ENCODE measurements at regions not wholly inside any gene's neighbourhood (a gene's known extent, or its start where the extent isn't known, plus 50 kb on each side); places are given as distances from the start of the nearest gene placed in this dataset.

- no peak for DNase-seq
Measured at GRCh38 chr1:112783059-112783458, 67.9 kb upstream of the PPM1J start.

DNA sequence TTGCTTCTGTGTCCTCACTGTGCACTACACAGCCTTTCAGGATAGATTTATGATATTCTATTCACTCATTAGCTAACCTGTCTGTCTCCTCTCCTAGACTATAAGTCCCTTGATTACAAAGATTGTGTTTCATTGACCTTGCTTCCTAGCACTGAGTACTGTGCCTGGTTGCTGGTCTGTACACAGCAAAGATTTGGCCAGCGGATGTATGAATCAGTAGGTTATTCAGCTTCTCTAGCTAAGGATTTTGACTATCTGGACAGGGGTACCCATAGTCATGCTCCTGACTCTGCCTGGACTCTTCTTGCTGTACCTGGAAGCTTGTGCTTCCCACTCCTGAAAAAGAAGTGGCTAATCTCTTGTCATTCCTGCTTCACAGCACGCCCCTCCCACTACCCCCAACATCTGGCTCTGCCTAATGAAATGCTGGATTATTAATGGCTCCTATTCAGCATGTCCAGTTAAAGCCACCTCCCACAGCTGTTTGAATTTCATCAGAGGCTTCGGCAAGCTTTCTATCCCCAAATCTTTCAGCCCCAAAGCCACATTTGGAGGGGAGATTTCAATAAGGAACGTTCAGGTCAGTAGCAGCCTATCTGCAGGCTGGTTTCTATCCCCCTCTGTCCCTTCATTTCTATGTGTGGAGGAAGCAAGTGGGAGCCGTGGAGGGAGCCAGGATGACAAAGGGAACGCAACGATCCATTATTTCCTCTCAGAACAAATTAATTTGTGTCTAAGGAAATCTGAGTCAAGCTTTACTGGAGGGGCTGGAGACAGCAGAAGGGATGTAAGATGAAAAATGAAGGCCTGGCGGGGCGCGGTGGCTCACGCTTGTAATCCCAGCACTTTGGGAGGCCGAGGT lies 64.8 kb upstream of the PPM1J start:
- no peak for DNase-seq

DNA sequence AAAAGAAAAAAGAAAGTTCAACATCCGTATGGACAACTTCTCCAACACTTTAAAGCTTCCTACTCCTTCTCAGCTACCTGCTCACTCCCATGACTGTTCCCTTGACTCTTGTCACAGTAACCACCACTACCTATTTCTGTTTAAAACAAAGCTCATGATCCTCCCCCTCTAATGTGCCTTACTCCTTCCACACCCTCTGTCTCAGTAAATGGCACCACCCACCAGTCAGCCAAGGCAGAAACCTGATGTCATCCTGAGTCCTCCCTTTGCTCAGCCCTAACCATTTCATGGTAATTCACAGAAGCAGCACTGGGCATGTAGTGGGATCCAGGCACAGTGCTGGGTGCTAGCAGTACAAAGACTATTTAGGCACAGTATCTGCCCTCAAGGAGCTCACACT lies 63.0 kb upstream of the PPM1J start:
- no peak for DNase-seq

GRCh38 chr1:112776688-112777087 lies 61.6 kb upstream of the PPM1J start:
- DNase-seq: no peak

- DNase-seq: no peak
Measured at GRCh38 chr1:112772781-112773180, 57.6 kb upstream of the PPM1J start.

DNA sequence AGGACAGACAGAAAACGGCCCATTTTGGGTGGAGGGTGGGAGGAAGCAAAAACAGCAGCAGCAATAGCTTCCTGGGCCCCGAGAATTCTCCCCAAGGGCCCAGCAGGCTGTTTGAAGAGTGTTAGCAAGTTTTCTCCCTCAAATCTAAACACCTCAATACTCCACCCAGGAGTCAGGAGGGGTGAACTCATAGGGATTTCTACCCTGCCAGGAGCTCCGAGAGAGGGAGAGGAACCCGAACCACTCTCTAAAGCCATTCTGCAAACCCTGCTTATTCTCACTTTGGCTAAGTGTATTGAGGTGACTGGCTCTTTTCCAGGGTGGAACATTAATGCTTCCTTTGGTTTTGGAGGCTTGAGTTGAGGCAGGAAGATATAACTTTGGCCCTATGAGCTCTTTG lies 55.6 kb upstream of the PPM1J start:
- DNase-seq: no peak

- no peak for DNase-seq
Measured at GRCh38 chr1:112769611-112770010, 54.5 kb upstream of the PPM1J start.

- DNase-seq: no peak
Measured at GRCh38 chr1:112767646-112768045, 52.5 kb upstream of the PPM1J start.

All from hematopoietic multipotent progenitor cell treated with erythropoietin and hydrocortisone succinate and interleukin-3 and kit ligand, for 6 days (in vitro differentiated cells).